ENCODE measurements at regions not wholly inside any gene's neighbourhood (a gene's known extent, or its start where the extent isn't known, plus 50 kb on each side); places are given as distances from the start of the nearest gene placed in this dataset.

DNA sequence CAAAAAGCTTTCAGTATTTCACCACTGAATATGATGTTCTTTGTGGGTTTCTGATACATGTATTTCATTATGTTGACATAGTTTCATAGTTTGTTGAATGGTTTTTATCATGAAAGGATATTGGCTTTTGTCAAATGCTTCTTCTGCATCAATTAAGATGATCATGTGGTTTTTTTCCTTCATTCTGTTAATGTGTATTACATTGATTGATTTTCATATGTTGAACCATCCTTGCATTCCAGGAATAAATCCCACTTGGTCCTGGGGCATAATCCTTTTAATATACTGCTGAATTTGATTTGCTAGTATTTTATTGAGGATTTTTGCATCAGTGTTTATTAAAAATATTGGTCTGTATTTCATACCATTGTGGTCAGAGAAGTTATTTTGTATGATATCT is 70.9 kb upstream of the BHLHE23 start:
- H3K9me3 ChIP-seq = peaks cover 0 to 6% (median 0%) of the 10 kb centered on the region in 4 donors
- ATAC-seq (no peak), DNase-seq (no peak), FAIRE-seq (no peak)
- intact Hi-C loops (cut with DNase I) = no loop called here
- TF ChIP-seq, protein P1, sequence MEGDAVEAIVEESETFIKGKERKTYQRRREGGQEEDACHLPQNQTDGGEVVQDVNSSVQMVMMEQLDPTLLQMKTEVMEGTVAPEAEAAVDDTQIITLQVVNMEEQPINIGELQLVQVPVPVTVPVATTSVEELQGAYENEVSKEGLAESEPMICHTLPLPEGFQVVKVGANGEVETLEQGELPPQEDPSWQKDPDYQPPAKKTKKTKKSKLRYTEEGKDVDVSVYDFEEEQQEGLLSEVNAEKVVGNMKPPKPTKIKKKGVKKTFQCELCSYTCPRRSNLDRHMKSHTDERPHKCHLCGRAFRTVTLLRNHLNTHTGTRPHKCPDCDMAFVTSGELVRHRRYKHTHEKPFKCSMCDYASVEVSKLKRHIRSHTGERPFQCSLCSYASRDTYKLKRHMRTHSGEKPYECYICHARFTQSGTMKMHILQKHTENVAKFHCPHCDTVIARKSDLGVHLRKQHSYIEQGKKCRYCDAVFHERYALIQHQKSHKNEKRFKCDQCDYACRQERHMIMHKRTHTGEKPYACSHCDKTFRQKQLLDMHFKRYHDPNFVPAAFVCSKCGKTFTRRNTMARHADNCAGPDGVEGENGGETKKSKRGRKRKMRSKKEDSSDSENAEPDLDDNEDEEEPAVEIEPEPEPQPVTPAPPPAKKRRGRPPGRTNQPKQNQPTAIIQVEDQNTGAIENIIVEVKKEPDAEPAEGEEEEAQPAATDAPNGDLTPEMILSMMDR (IDR thresholded peaks at IDR 0.05) = no peak
- H3K4me1 ChIP-seq = no peaks in the 10 kb centered on the region
- no peak overlapping the region for H3K4me3 ChIP-seq
- H3K27me3 ChIP-seq = peaks cover 0 to 12% (median 5%) of the 10 kb centered on the region in 4 donors
- no peak overlapping the region for H3K27ac ChIP-seq
- no peaks in the 10 kb centered on the region for H3K36me3 ChIP-seq

- peak in 1 of 6 donors; percentile 8 for DNase-seq
- Histone ChIP-seq H3K27ac (no peak overlapping the region), H3K4me1 (no peaks in the 10 kb centered on the region), H3K27me3 (peaks cover 0 to 17% (median 5%) of the 10 kb centered on the region in 4 donors), H3K36me3 (no peaks in the 10 kb centered on the region), H3K9me3 (peaks cover 0 to 6% (median 0%) of the 10 kb centered on the region in 4 donors), H3K4me3 (no peak overlapping the region)
- TF ChIP-seq, protein P1 (IDR thresholded peaks at IDR 0.05) = no peak
- no peak for FAIRE-seq
- WGBS, 2 donors = 62 to 68% methylated on average over 5 of the region's 5 CpGs
- no peak for ATAC-seq
- intact Hi-C loops (cut with DNase I) = no loop called here
Measured at GRCh38 chr20:63076421-63076820, 69.7 kb upstream of the BHLHE23 start.

DNA sequence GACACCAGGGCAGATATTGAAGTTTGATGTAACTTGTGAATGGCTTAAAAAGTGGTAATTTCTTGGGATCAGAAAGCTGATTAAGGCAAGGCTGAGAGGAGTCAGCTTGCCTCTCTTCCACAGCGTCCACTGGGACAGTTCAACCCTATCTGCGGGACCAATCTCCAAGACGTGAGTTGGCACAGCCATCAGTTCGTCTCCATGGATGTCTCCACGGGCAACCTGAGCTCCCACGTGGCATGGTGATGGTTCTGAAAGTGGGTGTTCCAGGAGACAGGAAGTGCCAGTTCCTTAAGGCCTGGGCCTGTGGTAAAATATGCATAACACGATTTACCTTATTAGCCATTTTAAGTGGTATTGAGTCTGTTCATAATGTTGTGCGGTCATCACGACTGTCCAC is 67.9 kb upstream of the BHLHE23 start:
- Histone ChIP-seq H3K4me1 (no peaks in the 10 kb centered on the region), H3K9me3 (peaks cover 0 to 6% (median 0%) of the 10 kb centered on the region in 4 donors), H3K27ac (no peak overlapping the region), H3K4me3 (no peak overlapping the region), H3K27me3 (peaks cover 0 to 23% (median 5%) of the 10 kb centered on the region in 4 donors), H3K36me3 (no peaks in the 10 kb centered on the region)
- DNase-seq = peak in 1 of 6 donors; percentile 10
- intact Hi-C loops (cut with DNase I) = no loop called here
- TF ChIP-seq, protein P1 (IDR thresholded peaks at IDR 0.05) = no peak
- ATAC-seq = no peak
- no peak for FAIRE-seq
- WGBS, 2 donors = 54 to 56% methylated on average over 9 of the region's 9 CpGs

DNA sequence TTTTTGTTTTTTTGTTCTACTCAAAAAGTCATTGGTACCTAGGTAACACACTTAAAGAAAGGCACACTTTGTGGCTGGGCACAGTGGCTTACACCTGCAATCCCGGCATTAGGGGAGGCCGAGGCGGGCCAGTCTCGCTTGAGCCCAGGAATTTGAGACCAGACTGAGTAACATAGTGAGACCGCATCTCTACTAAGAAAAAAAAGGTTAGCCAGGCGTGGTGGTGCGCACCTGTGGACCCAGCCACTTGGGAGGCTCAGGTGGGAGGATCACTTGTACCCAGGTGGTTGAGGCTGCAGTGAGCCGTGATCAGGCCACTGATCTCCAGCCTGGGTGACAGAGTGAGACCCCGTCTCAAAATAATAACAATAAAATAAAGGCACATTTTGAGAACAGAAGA is 67.4 kb upstream of the BHLHE23 start:
- TF ChIP-seq, protein P1 (IDR thresholded peaks at IDR 0.05) = no peak
- no peak overlapping the region for H3K4me3 ChIP-seq
- DNase-seq (peak in 3 of 6 donors; percentile 2 to 18 (median 9)), FAIRE-seq (no peak), ATAC-seq (no peak)
- 64 to 74% methylated on average over 9 of the region's 9 CpGs for WGBS, 2 donors
- H3K9me3 ChIP-seq = peaks cover 0 to 6% (median 0%) of the 10 kb centered on the region in 4 donors
- intact Hi-C loops (cut with DNase I) = no loop called here
- H3K27ac ChIP-seq = no peak overlapping the region
- H3K27me3 ChIP-seq = peaks cover 0 to 23% (median 5%) of the 10 kb centered on the region in 4 donors
- no peaks in the 10 kb centered on the region for H3K4me1 ChIP-seq
- H3K36me3 ChIP-seq = no peaks in the 10 kb centered on the region

- intact Hi-C loops (cut with DNase I) = no loop called here
- FAIRE-seq (no peak), DNase-seq (peak in 2 of 6 donors; percentile 33 to 41), ATAC-seq (no peak)
- Histone ChIP-seq H3K36me3 (no peaks in the 10 kb centered on the region), H3K9me3 (peaks cover 0 to 6% (median 0%) of the 10 kb centered on the region in 4 donors), H3K27me3 (peaks cover 0 to 23% (median 5%) of the 10 kb centered on the region in 4 donors), H3K4me3 (no peak overlapping the region), H3K27ac (no peak overlapping the region), H3K4me1 (no peaks in the 10 kb centered on the region)
- 42 to 56% methylated on average over 6 of the region's 6 CpGs for WGBS, 2 donors
- TF ChIP-seq, protein P1 (IDR thresholded peaks at IDR 0.05) = no peak
Measured at GRCh38 chr20:63073738-63074065, 66.9 kb upstream of the BHLHE23 start.

All from pancreas (tissue), 10 donors.